ENCODE measurements at regions not wholly inside any gene's neighbourhood (a gene's known extent, or its start where the extent isn't known, plus 50 kb on each side); places are given as distances from the start of the nearest gene placed in this dataset.

DNA sequence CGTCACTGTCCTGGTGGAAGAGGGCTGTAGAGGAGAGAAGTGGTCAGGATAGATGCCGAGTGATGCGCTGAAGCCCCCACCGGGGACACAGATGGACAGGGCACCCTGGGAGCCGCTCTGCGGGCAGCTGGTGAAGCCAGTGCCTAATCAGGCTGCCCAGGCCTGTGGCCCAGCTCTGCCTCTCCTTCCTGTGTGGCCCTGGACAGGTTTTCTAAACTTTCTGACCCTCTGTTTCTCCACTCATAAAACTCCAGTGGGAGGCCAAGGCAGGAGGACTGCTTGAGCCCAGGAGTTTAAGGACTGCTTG, 86.1 kb downstream of the C5orf15 start:
- TF ChIP-seq, protein P1, sequence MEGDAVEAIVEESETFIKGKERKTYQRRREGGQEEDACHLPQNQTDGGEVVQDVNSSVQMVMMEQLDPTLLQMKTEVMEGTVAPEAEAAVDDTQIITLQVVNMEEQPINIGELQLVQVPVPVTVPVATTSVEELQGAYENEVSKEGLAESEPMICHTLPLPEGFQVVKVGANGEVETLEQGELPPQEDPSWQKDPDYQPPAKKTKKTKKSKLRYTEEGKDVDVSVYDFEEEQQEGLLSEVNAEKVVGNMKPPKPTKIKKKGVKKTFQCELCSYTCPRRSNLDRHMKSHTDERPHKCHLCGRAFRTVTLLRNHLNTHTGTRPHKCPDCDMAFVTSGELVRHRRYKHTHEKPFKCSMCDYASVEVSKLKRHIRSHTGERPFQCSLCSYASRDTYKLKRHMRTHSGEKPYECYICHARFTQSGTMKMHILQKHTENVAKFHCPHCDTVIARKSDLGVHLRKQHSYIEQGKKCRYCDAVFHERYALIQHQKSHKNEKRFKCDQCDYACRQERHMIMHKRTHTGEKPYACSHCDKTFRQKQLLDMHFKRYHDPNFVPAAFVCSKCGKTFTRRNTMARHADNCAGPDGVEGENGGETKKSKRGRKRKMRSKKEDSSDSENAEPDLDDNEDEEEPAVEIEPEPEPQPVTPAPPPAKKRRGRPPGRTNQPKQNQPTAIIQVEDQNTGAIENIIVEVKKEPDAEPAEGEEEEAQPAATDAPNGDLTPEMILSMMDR (IDR thresholded peaks at IDR 0.05; ENCODE audit: poor library complexity, severe bottlenecking), result no peak
- TF ChIP-seq TAF1 (IDR thresholded peaks at IDR 0.05; ENCODE audit: low read depth), result no peak

Data from neural cell (in vitro differentiated cells).